ENCODE measurements at regions not wholly inside any gene's neighbourhood (a gene's known extent, or its start where the extent isn't known, plus 50 kb on each side); places are given as distances from the start of the nearest gene placed in this dataset.

GRCh38 chr12:60169904-60170303, 574.1 kb downstream of the SLC16A7 start:
- Mint-ChIP-seq H3K27me3 (ENCODE audit: low read depth in 3 of 3) (no peaks in the 10 kb centered on the region), H3K4me1 (no peaks in the 10 kb centered on the region), H3K9me3 (peaks cover 0 to 12% (median 8%) of the 10 kb centered on the region in 7 donors), H3K27ac (peak overlapping the region in 1 of 7 donors; percentile 30), H3K36me3 (no peaks in the 10 kb centered on the region), H3K4me3 (no peak overlapping the region)
- Histone ChIP-seq H3K9me3 (replicated peaks in 1 of 2; ENCODE audit: control insufficient read depth in 1 of 2, insufficient read depth in 1 of 2, low read length in 2 of 2) (peaks cover 0 to 3% of the 10 kb centered on the region in 2 donors), H3K4me1 (ENCODE audit: control insufficient read depth in 1 of 2, insufficient read depth in 2 of 2, low read length in 2 of 2) (no peaks in the 10 kb centered on the region), H3K4me3 (replicated peaks in 1 of 3; ENCODE audit: low read depth in 2 of 3, low read length in 3 of 3) (no peak overlapping the region), H4K20me1 (ENCODE audit: insufficient read depth, low read length) (no peaks in the 10 kb centered on the region), H2AFZ (ENCODE audit: insufficient read depth, low read depth, low read length, poor library complexity, severe bottlenecking) (no peak overlapping the region), H3K27me3 (ENCODE audit: control insufficient read depth in 2 of 2, insufficient read depth in 2 of 2, low read length in 2 of 2) (no peaks in the 10 kb centered on the region), H3K36me3 (replicated peaks in 1 of 2; ENCODE audit: control insufficient read depth in 1 of 2, insufficient read depth in 2 of 2, low read length in 2 of 2) (no peaks in the 10 kb centered on the region), H3K9ac (ENCODE audit: insufficient read depth, low read length, poor library complexity, severe bottlenecking) (no peak overlapping the region), H3K4me2 (replicated peaks; ENCODE audit: extremely low read depth, low read length, poor library complexity, severe bottlenecking) (no peak overlapping the region), H3K27ac (ENCODE audit: low read depth in 1 of 2, low read length in 2 of 2) (no peak overlapping the region), H3K79me2 (ENCODE audit: insufficient read depth, low read length) (no peaks in the 10 kb centered on the region)
- intact Hi-C loops (cut with micrococcal nuclease), result no loop called here
- no CpG with 5 or more reads among the region's 5 CpGs for WGBS (ENCODE audit: insufficient coverage)
- TF ChIP-seq, protein P1, sequence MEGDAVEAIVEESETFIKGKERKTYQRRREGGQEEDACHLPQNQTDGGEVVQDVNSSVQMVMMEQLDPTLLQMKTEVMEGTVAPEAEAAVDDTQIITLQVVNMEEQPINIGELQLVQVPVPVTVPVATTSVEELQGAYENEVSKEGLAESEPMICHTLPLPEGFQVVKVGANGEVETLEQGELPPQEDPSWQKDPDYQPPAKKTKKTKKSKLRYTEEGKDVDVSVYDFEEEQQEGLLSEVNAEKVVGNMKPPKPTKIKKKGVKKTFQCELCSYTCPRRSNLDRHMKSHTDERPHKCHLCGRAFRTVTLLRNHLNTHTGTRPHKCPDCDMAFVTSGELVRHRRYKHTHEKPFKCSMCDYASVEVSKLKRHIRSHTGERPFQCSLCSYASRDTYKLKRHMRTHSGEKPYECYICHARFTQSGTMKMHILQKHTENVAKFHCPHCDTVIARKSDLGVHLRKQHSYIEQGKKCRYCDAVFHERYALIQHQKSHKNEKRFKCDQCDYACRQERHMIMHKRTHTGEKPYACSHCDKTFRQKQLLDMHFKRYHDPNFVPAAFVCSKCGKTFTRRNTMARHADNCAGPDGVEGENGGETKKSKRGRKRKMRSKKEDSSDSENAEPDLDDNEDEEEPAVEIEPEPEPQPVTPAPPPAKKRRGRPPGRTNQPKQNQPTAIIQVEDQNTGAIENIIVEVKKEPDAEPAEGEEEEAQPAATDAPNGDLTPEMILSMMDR (IDR thresholded peaks at IDR 0.05), result no peak
- DNase-seq, result no peak

DNA sequence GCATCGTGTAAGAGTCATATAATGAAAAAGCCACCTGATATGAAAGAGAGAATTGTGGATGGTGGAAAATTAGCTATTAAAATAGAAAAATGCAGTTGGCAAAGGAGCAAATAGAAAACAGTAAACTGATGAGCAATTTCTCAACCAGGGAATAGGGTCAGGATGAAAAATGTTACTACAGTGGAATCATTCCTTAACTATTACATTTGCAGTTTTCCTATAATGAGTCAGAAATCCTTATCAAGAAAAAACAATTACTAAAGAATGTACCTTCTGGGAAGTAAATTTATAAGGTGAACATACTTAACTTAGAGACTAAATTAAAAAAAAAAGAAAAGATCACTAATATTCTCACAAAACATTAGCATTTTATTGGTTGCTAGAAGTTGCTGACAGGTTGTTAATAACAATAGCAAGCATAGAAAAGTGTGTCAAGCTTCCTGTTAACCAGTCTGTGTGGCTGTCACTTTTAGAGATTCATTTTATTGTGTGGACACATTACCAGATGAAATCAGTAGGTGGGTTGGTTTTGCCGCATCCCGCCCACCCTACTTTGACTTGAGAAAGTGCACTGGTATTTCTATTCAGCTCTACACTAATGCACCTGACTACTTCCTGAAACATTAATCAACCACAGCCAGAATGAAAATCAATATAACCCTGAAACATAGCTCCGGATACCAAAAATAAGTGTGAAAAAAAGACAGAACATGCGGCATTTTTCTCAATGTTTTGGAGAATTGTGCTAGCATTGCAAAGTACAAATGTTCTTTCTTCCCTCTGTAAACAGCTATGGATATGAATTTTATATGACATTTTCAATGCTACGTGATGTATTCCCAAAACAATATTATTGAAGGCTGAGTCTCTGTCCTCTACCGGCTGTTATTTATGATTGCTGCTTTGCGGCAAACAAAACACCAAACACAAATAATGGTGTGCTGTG, 576.7 kb downstream of the SLC16A7 start:
- no peak overlapping the region for H3K4me3 Mint-ChIP-seq
- H3K4me1 Mint-ChIP-seq, result no peaks in the 10 kb centered on the region
- no peak overlapping the region for H2AFZ ChIP-seq (ENCODE audit: insufficient read depth, low read depth, low read length, poor library complexity, severe bottlenecking)
- no peaks in the 10 kb centered on the region for H3K4me1 ChIP-seq (ENCODE audit: control insufficient read depth in 1 of 2, insufficient read depth in 2 of 2, low read length in 2 of 2)
- no peaks in the 10 kb centered on the region for H3K27me3 ChIP-seq (ENCODE audit: control insufficient read depth in 2 of 2, insufficient read depth in 2 of 2, low read length in 2 of 2)
- intact Hi-C loops (cut with micrococcal nuclease), result no loop called here
- peaks cover 0 to 11% (median 8%) of the 10 kb centered on the region in 7 donors for H3K9me3 Mint-ChIP-seq
- H3K36me3 Mint-ChIP-seq, result no peaks in the 10 kb centered on the region
- TF ChIP-seq, protein P1 (IDR thresholded peaks at IDR 0.05), result no peak
- no peak overlapping the region for H3K9ac ChIP-seq (ENCODE audit: insufficient read depth, low read length, poor library complexity, severe bottlenecking)
- no peak overlapping the region for H3K27ac ChIP-seq (ENCODE audit: low read depth in 1 of 2, low read length in 2 of 2)
- no peaks in the 10 kb centered on the region for H3K79me2 ChIP-seq (ENCODE audit: insufficient read depth, low read length)
- no peak overlapping the region for H3K4me3 ChIP-seq (replicated peaks in 1 of 3; ENCODE audit: low read depth in 2 of 3, low read length in 3 of 3)
- peaks cover 0 to 3% of the 10 kb centered on the region in 2 donors for H3K9me3 ChIP-seq (replicated peaks in 1 of 2; ENCODE audit: control insufficient read depth in 1 of 2, insufficient read depth in 1 of 2, low read length in 2 of 2)
- WGBS (ENCODE audit: insufficient coverage), result no CpG with 5 or more reads among the region's 8 CpGs
- no peaks in the 10 kb centered on the region for H4K20me1 ChIP-seq (ENCODE audit: insufficient read depth, low read length)
- H3K36me3 ChIP-seq (replicated peaks in 1 of 2; ENCODE audit: control insufficient read depth in 1 of 2, insufficient read depth in 2 of 2, low read length in 2 of 2), result no peaks in the 10 kb centered on the region
- H3K4me2 ChIP-seq (replicated peaks; ENCODE audit: extremely low read depth, low read length, poor library complexity, severe bottlenecking), result no peak overlapping the region
- DNase-seq, result no peak
- no peak overlapping the region for H3K27ac Mint-ChIP-seq
- H3K27me3 Mint-ChIP-seq (ENCODE audit: low read depth in 3 of 3), result no peaks in the 10 kb centered on the region

Data from CD14-positive monocyte (primary cell).